Pancreas (tissue), 10 donors: ENCODE measurements at regions not wholly inside any gene's neighbourhood (a gene's known extent, or its start where the extent isn't known, plus 50 kb on each side); places are given as distances from the start of the nearest gene placed in this dataset.

Experiments used
- ATAC-seq, 4 donors: fragments of 200-7000 bp; cut with Tn5 transposase; one replicate each; pipeline versions ENCODE4 v1.8.0 to v1.9.1; 2020; ENCODE audit warnings: mild to moderate bottlenecking in 4 of 4, moderate library complexity in 4 of 4
- DNase-seq, 6 donors: peaks; one replicate each; pipeline ENCODE4 v3.0.0-alpha.2; 2020
- FAIRE-seq: peaks from 2 replicates; lab custom pipeline; 2012; peaks lifted over from hg19 to GRCh38; lab: Jason Lieb, UNC
- H3K27ac ChIP-seq, 4 donors: fragments of 200-600 bp; sonication (generic); 1 replicate in 3 of 4; 2 replicates in 1 of 4; pipeline versions ENCODE4 v1.5.0 to v1.8.0; 2020
- H3K27me3 ChIP-seq, 4 donors: fragments of 200-600 bp; one replicate each; pipeline ENCODE4 v1.8.0; 2021
- H3K36me3 ChIP-seq, 3 donors: fragments of 200-600 bp; sonication (generic) in 1 of 3; one replicate each; pipeline versions ENCODE4 v1.5.0 to v1.8.0; 2020 to 2021
- H3K4me1 ChIP-seq, 3 donors: fragments of 200-600 bp; one replicate each; pipeline ENCODE4 v1.8.0; 2021
- H3K4me3 ChIP-seq, 4 donors: fragments of 200-600 bp; sonication (generic) in 2 of 4; one replicate each; pipeline versions ENCODE4 v1.5.0 to v1.8.0; 2020 to 2021
- H3K9me3 ChIP-seq, 4 donors: fragments of 200-600 bp; one replicate each; pipeline ENCODE4 v1.8.0; 2021
- WGBS, 2 donors: extraction: QIAGEN DNeasy Blood & Tissue Kit; methylation state at CpG; one replicate each; pipeline ENCODE4 v1.1.7; 2013; 5-methylcytosine and 5-hydroxymethylcytosine counted together
- intact Hi-C, 3 donors: fragments of 100-400 bp; cut with DNase I; formaldehyde crosslinking; loops; one replicate each; pipeline versions ENCODE4 v1.11.1 to v1.14.2; 2022
- TF ChIP-seq, protein P1 (sequence below), 4 donors: fragments of 200-600 bp; sonication (generic) in 3 of 4; IDR thresholded peaks; one replicate each; pipeline versions ENCODE4 v1.5.0 to v1.8.0; 2021; ENCODE audit warnings: antibody characterized with exemption in 4 of 4
- donor health status: healthy with polysubstance abuse.
- donor health status: DM: no; HTN: no; CAD: no; lungs with moderate emphysema.
- donor health status: DM: no; HTN: no; CAD: no.
- donor health status: control.
- donor health status: control.
- donor health status: Bipolar disorder and iron deficiency.
- donor health status: DM: yes; HTN: yes; CAD: no.
- donor health status: DM: no; HTN: no; CAD: no.
- donor health status: DM: no; HTN: no; CAD: no.
- donor health status: DM: yes; HTN: yes; CAD: no.

DNA sequence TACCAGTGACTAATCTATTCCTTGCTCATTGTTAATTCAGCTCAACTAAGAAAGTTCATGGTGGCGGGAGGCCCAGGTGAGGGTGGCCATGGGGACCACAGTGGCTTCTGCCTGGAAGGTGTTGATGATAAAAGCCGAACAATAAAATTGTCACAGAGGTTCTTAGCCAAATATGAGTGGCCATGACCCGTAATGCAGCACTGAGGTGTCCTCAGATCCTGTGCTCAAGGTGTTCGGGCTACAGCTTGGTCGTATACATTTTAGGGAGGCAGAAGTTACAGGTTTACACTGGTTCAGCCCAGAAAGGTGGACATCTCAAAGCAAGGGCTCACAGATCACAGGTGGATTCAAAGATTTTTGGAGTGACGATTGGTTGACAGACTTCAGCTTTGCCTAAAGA, 98.5 kb upstream of the SNTG2 start:
- ATAC-seq (no peak), DNase-seq (no peak), FAIRE-seq (no peak)
- H3K27me3 ChIP-seq: no peaks in the 10 kb centered on the region
- 80 to 81% methylated on average over 6 of the region's 6 CpGs for WGBS, 2 donors
- H3K36me3 ChIP-seq: no peaks in the 10 kb centered on the region
- no peak overlapping the region for H3K27ac ChIP-seq
- no peak overlapping the region for H3K4me3 ChIP-seq
- TF ChIP-seq, protein P1, sequence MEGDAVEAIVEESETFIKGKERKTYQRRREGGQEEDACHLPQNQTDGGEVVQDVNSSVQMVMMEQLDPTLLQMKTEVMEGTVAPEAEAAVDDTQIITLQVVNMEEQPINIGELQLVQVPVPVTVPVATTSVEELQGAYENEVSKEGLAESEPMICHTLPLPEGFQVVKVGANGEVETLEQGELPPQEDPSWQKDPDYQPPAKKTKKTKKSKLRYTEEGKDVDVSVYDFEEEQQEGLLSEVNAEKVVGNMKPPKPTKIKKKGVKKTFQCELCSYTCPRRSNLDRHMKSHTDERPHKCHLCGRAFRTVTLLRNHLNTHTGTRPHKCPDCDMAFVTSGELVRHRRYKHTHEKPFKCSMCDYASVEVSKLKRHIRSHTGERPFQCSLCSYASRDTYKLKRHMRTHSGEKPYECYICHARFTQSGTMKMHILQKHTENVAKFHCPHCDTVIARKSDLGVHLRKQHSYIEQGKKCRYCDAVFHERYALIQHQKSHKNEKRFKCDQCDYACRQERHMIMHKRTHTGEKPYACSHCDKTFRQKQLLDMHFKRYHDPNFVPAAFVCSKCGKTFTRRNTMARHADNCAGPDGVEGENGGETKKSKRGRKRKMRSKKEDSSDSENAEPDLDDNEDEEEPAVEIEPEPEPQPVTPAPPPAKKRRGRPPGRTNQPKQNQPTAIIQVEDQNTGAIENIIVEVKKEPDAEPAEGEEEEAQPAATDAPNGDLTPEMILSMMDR (IDR thresholded peaks at IDR 0.05): no peak
- H3K4me1 ChIP-seq: no peaks in the 10 kb centered on the region
- intact Hi-C loops: loop anchor here in 2 of 3 donors (5.0 to 10.0 kb wide), 3 partner anchors 283 to 695 kb away; no protein-coding TSS in a partner anchor
- no peaks in the 10 kb centered on the region for H3K9me3 ChIP-seq

GRCh38 chr2:851680-852079, 99.0 kb upstream of the SNTG2 start:
- FAIRE-seq (no peak), DNase-seq (no peak), ATAC-seq (no peak)
- H3K36me3 ChIP-seq: no peaks in the 10 kb centered on the region
- no peaks in the 10 kb centered on the region for H3K9me3 ChIP-seq
- TF ChIP-seq, protein P1 (IDR thresholded peaks at IDR 0.05): no peak
- H3K27me3 ChIP-seq: no peaks in the 10 kb centered on the region
- H3K27ac ChIP-seq: no peak overlapping the region
- intact Hi-C loops: loop anchor here in 2 of 3 donors (5.0 to 10.0 kb wide), 3 partner anchors 283 to 696 kb away; no protein-coding TSS in a partner anchor
- whole genome bisulfite sequencing, 2 donors: 67 to 70% methylated on average over 8 of the region's 8 CpGs
- no peaks in the 10 kb centered on the region for H3K4me1 ChIP-seq
- no peak overlapping the region for H3K4me3 ChIP-seq

DNA sequence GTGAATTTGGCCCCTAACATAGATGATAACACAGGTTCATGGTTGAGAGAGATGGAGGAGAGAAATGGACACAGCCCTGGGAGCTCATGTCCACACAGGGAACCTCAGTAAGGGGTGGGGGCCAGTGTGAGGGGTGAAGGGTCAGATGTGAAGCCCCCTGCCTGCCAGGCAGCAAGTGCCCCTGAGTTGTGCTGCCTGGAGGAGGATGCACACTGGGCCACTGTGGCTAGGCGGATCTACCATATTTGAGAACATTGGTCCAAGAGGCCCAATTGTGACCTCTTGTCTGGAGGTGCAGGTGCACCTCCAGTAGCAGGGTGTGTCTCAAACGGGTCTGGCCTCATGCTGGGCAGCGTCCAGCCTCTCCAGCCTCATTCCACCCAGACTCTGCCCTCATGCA, 99.6 kb upstream of the SNTG2 start:
- intact Hi-C loops: loop anchor here in 2 of 3 donors (5.0 to 10.0 kb wide), 3 partner anchors 284 to 696 kb away; no protein-coding TSS in a partner anchor
- no peaks in the 10 kb centered on the region for H3K9me3 ChIP-seq
- H3K4me1 ChIP-seq: no peaks in the 10 kb centered on the region
- H3K4me3 ChIP-seq: no peak overlapping the region
- H3K36me3 ChIP-seq: no peaks in the 10 kb centered on the region
- H3K27ac ChIP-seq: no peak overlapping the region
- H3K27me3 ChIP-seq: no peaks in the 10 kb centered on the region
- DNase-seq (no peak), ATAC-seq (no peak), FAIRE-seq (no peak)
- TF ChIP-seq, protein P1 (IDR thresholded peaks at IDR 0.05): no peak
- WGBS, 2 donors: 46 to 61% methylated on average over 3 of the region's 3 CpGs

- no peak for FAIRE-seq
- no peak overlapping the region for H3K4me3 ChIP-seq
- TF ChIP-seq, protein P1 (IDR thresholded peaks at IDR 0.05): no peak
- H3K27ac ChIP-seq: no peak overlapping the region
- DNase-seq: no peak
- H3K27me3 ChIP-seq: no peaks in the 10 kb centered on the region
- H3K9me3 ChIP-seq: no peaks in the 10 kb centered on the region
- WGBS, 2 donors: 61 to 72% methylated on average over 5 of the region's 5 CpGs
- ATAC-seq: no peak
- intact Hi-C loops: loop anchor here in 2 of 3 donors (5.0 to 10.0 kb wide), 3 partner anchors 284 to 697 kb away; no protein-coding TSS in a partner anchor
- no peaks in the 10 kb centered on the region for H3K36me3 ChIP-seq
- H3K4me1 ChIP-seq: no peaks in the 10 kb centered on the region
These were observed 100.2 kb upstream of the SNTG2 start for GRCh38 chr2:850429-850828.

DNA sequence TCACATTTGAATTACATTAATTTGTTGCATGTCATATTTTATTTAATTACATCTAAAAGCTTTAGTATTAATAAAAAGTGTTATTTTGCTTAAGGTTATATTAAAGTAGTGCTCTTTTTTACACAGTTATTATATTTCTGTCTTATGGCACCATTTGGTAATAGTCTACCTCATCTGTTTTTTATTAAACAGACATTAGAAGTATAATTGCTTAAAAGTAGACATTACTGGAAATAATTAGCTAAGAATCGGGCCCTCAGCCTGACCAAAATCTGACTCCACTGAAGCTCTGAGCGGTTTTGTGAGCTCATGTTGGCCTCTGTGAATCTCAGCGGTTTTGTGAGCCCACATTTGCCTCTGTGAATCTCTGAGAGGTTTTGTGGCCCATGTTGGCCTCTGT, 102.5 kb upstream of the SNTG2 start:
- Histone ChIP-seq H3K9me3 (no peaks in the 10 kb centered on the region), H3K4me1 (no peaks in the 10 kb centered on the region), H3K27me3 (no peaks in the 10 kb centered on the region), H3K27ac (no peak overlapping the region), H3K4me3 (no peak overlapping the region), H3K36me3 (no peaks in the 10 kb centered on the region)
- no peak for ATAC-seq
- WGBS, 2 donors: 74 to 78% methylated on average over 3 of the region's 3 CpGs
- DNase-seq: no peak
- TF ChIP-seq, protein P1 (IDR thresholded peaks at IDR 0.05): no peak
- intact Hi-C loops: no loop called here
- no peak for FAIRE-seq
